Neural cell (in vitro differentiated cells): ENCODE measurements at regions not wholly inside any gene's neighbourhood (a gene's known extent, or its start where the extent isn't known, plus 50 kb on each side); places are given as distances from the start of the nearest gene placed in this dataset.

ENCODE experiments used
- EP300 ChIP-seq: fragments of 450-650 bp; conservative IDR thresholded peaks from 2 replicates; pipeline ENCODE4 v1.6.1; 2014; ENCODE audit warnings: antibody characterized with exemption, mild to moderate bottlenecking, moderate library complexity; ENCODE audit not compliant: poor library complexity, severe bottlenecking
- EZH2 ChIP-seq: fragments of 200-600, 300-800 bp; shearing (Covaris generic), sonication (generic); IDR thresholded peaks from 2 replicates; pipeline ENCODE4 v1.6.1; 2014; ENCODE audit warnings: antibody characterized with exemption, low read length, borderline replicate concordance, mild to moderate bottlenecking; ENCODE audit not compliant: insufficient read depth, poor library complexity, severe bottlenecking
- POLR2AphosphoS5 ChIP-seq: IDR thresholded peaks from 2 replicates; pipeline ENCODE4 v1.6.1; 2012
- TAF1 ChIP-seq: IDR thresholded peaks from 2 replicates; pipeline ENCODE4 v1.6.1; 2012; ENCODE audit warnings: low read depth
- TF ChIP-seq, protein P1 (sequence below): fragments of 450-650 bp; IDR thresholded peaks from 2 replicates; pipeline ENCODE4 v1.5.1; 2014; ENCODE audit warnings: antibody characterized with exemption, mild to moderate bottlenecking, moderate library complexity; ENCODE audit not compliant: poor library complexity, severe bottlenecking

DNA sequence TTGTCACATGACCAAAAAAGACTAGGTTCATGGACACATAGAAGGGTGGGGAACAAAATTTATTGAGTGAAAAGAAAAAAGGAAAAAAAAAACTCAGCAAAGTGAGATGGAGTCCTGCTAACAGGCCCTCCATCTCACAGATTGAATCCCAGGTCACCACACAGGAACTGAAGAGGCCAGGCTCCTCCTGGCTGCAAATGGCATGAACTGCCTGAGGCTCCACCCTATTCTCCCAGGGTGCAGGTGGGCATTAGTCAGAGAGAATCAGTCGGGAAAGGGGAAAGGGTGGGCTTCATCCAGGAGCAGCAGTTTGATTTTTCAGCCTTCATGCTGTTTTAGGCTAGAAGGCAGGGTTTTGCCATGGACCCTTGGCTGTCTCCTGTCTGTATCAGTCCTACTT, 128.5 kb upstream of the GRID2 start:
- TF ChIP-seq EZH2, result no peak
- TF ChIP-seq, protein P1, sequence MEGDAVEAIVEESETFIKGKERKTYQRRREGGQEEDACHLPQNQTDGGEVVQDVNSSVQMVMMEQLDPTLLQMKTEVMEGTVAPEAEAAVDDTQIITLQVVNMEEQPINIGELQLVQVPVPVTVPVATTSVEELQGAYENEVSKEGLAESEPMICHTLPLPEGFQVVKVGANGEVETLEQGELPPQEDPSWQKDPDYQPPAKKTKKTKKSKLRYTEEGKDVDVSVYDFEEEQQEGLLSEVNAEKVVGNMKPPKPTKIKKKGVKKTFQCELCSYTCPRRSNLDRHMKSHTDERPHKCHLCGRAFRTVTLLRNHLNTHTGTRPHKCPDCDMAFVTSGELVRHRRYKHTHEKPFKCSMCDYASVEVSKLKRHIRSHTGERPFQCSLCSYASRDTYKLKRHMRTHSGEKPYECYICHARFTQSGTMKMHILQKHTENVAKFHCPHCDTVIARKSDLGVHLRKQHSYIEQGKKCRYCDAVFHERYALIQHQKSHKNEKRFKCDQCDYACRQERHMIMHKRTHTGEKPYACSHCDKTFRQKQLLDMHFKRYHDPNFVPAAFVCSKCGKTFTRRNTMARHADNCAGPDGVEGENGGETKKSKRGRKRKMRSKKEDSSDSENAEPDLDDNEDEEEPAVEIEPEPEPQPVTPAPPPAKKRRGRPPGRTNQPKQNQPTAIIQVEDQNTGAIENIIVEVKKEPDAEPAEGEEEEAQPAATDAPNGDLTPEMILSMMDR, result no peak
- TF ChIP-seq TAF1, result no peak
- TF ChIP-seq POLR2AphosphoS5, result no peak
- no peak for TF ChIP-seq EP300
